ENCODE measurements at regions not wholly inside any gene's neighbourhood (a gene's known extent, or its start where the extent isn't known, plus 50 kb on each side); places are given as distances from the start of the nearest gene placed in this dataset.

DNA sequence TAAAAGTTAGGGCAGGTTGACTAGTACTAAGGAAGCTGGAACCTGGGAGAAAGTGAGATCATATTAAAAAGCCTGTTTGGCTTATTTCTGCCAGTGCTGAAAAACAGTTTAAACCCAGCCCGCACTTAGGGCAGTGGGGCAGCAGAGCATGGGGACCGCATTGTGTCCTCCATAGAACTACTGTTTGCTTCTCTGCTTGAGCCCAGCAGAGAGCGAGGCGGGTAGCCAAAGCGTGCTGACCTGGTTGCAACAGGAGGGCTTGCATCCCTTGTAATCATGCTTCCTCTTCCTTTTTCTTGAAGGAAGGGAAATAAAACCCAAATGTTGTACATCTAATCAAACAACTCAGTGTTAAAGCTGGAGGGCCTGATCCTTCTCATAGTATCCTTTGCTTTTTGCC is 82.5 kb upstream of the HOXC13 start:
- intact Hi-C loops (cut with micrococcal nuclease): no loop called here
- ChIA-PET CTCF (no interaction called here), POLR2A (no interaction called here)
- Histone ChIP-seq H3K4me1 (ENCODE audit: control insufficient read depth, extremely low read depth, insufficient read depth, low read length) (no peaks in the 10 kb centered on the region), H3K9me3 (replicated peaks; ENCODE audit: control insufficient read depth, insufficient read depth, low read length) (no peaks in the 10 kb centered on the region), H3K4me2 (ENCODE audit: insufficient read depth, low read length) (no peak overlapping the region), H2AFZ (ENCODE audit: low read depth, low read length) (no peak overlapping the region), H3K9ac (replicated peaks; ENCODE audit: extremely low read depth, insufficient read depth, low read length) (no peak overlapping the region), H3K79me2 (ENCODE audit: control insufficient read depth, insufficient read depth, low read length) (no peaks in the 10 kb centered on the region), H3K27me3 (ENCODE audit: control insufficient read depth in 2 of 2, insufficient read depth in 2 of 2, low read length in 2 of 2) (peaks cover under 1 to 8% of the 10 kb centered on the region in 2 experiments), H4K20me1 (replicated peaks; ENCODE audit: control insufficient read depth, extremely low read depth, insufficient read depth, low read length) (no peaks in the 10 kb centered on the region), H3K36me3 (ENCODE audit: control insufficient read depth in 2 of 2, extremely low read depth in 1 of 2, insufficient read depth in 2 of 2, low read length in 2 of 2) (no peaks in the 10 kb centered on the region), H3K4me3 (replicated peaks in 1 of 3; ENCODE audit: insufficient read depth in 1 of 3, low read depth in 1 of 3, low read length in 3 of 3) (no peak overlapping the region), H3K27ac (ENCODE audit: insufficient read depth, low read depth, low read length) (no peak overlapping the region), H3K9me1 (replicated peaks; ENCODE audit: control insufficient read depth, extremely low read depth, insufficient read depth, low read length) (no peaks in the 10 kb centered on the region)
- DNase-seq (ENCODE audit: low read depth, low spot score): no peak
- no peak for FAIRE-seq
- dilution Hi-C loops (cut with MboI; ENCODE audit: extremely low pct_ligation_motif_present, low sequenced_read_pairs): no loop called here
- TF ChIP-seq MYC (IDR thresholded peaks at IDR 0.05; ENCODE audit: low read depth, low read length): no peak
- TF ChIP-seq EZH2 (IDR thresholded peaks at IDR 0.05; ENCODE audit: borderline replicate concordance, low read depth, low read length, severe bottlenecking): no peak
- no peak for TF ChIP-seq POLR2AphosphoS5 (IDR thresholded peaks at IDR 0.05; ENCODE audit: insufficient read depth, low read depth, low read length)
- TF ChIP-seq FOS (IDR thresholded peaks at IDR 0.05; ENCODE audit: borderline replicate concordance, insufficient read depth, low read length): no peak
- no peak for TF ChIP-seq JUN (IDR thresholded peaks at IDR 0.05; ENCODE audit: borderline replicate concordance, insufficient read depth, insufficient read length, low read depth)
- TF ChIP-seq, protein P1, sequence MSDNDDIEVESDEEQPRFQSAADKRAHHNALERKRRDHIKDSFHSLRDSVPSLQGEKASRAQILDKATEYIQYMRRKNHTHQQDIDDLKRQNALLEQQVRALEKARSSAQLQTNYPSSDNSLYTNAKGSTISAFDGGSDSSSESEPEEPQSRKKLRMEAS (IDR thresholded peaks at IDR 0.05; ENCODE audit: insufficient read depth, insufficient read length): no peak
- TF ChIP-seq POLR2A (IDR thresholded peaks at IDR 0.05; ENCODE audit: low read depth, low read length): no peak
- no peak for TF ChIP-seq GATA2 (IDR thresholded peaks at IDR 0.05; ENCODE audit: insufficient read depth, insufficient read length, low read depth, low read length)
- TF ChIP-seq, protein P2, sequence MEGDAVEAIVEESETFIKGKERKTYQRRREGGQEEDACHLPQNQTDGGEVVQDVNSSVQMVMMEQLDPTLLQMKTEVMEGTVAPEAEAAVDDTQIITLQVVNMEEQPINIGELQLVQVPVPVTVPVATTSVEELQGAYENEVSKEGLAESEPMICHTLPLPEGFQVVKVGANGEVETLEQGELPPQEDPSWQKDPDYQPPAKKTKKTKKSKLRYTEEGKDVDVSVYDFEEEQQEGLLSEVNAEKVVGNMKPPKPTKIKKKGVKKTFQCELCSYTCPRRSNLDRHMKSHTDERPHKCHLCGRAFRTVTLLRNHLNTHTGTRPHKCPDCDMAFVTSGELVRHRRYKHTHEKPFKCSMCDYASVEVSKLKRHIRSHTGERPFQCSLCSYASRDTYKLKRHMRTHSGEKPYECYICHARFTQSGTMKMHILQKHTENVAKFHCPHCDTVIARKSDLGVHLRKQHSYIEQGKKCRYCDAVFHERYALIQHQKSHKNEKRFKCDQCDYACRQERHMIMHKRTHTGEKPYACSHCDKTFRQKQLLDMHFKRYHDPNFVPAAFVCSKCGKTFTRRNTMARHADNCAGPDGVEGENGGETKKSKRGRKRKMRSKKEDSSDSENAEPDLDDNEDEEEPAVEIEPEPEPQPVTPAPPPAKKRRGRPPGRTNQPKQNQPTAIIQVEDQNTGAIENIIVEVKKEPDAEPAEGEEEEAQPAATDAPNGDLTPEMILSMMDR (IDR thresholded peaks at IDR 0.05; ENCODE audit: extremely low read depth in 1 of 2, insufficient read depth in 1 of 2, low read depth in 1 of 2, low read length in 2 of 2): no peak
- BruUV-seq (replicated peaks): no TSS peak
